H1 (cell line): ENCODE measurements at regions not wholly inside any gene's neighbourhood (a gene's known extent, or its start where the extent isn't known, plus 50 kb on each side); places are given as distances from the start of the nearest gene placed in this dataset.

Experiments used
- CTCF ChIA-PET: fragments of 300-600 bp; sonication (Branson Sonifier 250); formaldehyde crosslinking; loops from one replicate; lab custom pipeline; 2021; ENCODE audit not compliant: partially characterized antibody; lab: Charles Lee
- POLR2A ChIA-PET: fragments of 300-600 bp; sonication (Branson Sonifier 250); formaldehyde crosslinking; loops from one replicate; lab custom pipeline; 2021; ENCODE audit warnings: inconsistent platforms; ENCODE audit not compliant: partially characterized antibody; lab: Charles Lee
- DNase-seq, 2 experiments: peaks; one replicate each; pipeline versions ENCODE4 v3.0.0 to v3.0.0-alpha.2; 2010 to 2022; ENCODE audit warnings: low spot score in 2 of 2, low read depth in 1 of 2, mixed read lengths in 1 of 2
- FAIRE-seq: peaks from 2 replicates; lab custom pipeline; 2011; peaks lifted over from hg19 to GRCh38; lab: Jason Lieb, UNC
- H2AFZ ChIP-seq: 2 replicates; pipeline ENCODE4 v1.8.1; 2012; ENCODE audit warnings: low read length, inconsistent platforms
- H2AK5ac ChIP-seq: 2 replicates; pipeline ENCODE4 v1.6.1; 2013; ENCODE audit warnings: low read depth, low read length
- H2BK120ac ChIP-seq: replicated peaks from 2 replicates; pipeline ENCODE3; 2013; ENCODE audit warnings: low read depth, low read length, inconsistent platforms
- H2BK12ac ChIP-seq: 2 replicates; pipeline ENCODE4 v1.6.1; 2013; ENCODE audit warnings: low read depth, low read length
- H2BK15ac ChIP-seq: 2 replicates; pipeline ENCODE4 v1.6.1; 2013; ENCODE audit warnings: low read length
- H2BK20ac ChIP-seq: 2 replicates; pipeline ENCODE4 v1.6.1; 2013; ENCODE audit warnings: low read length
- H2BK5ac ChIP-seq: 2 replicates; pipeline ENCODE4 v1.6.1; 2013; ENCODE audit warnings: low read depth, low read length
- H3K14ac ChIP-seq: 2 replicates; pipeline ENCODE4 v1.6.1; 2013; ENCODE audit warnings: inconsistent platforms; ENCODE audit not compliant: insufficient read length
- H3K18ac ChIP-seq: 2 replicates; pipeline ENCODE4 v1.6.1; 2013; ENCODE audit warnings: low read length; ENCODE audit errors: extremely low read depth
- H3K23ac ChIP-seq: 2 replicates; pipeline ENCODE4 v1.6.1; 2013; ENCODE audit warnings: inconsistent platforms; ENCODE audit not compliant: insufficient read length
- H3K23me2 ChIP-seq: 2 replicates; pipeline ENCODE4 v1.6.1; 2013; ENCODE audit warnings: low read depth, low read length
- H3K27ac ChIP-seq: 2 replicates; pipeline ENCODE4 v1.6.1; 2011; ENCODE audit warnings: low read depth, low read length, inconsistent platforms
- H3K27me3 ChIP-seq, 4 experiments: replicated peaks in 1 of 4; 1 replicate in 1 of 4; 2 replicates in 3 of 4; pipeline versions ENCODE4 v1.6.1 to v1.8.1; 2011 to 2013; ENCODE audit warnings: low read length in 3 of 4, mild to moderate bottlenecking in 3 of 4, inconsistent platforms in 2 of 4, mixed read lengths in 2 of 4, moderate library complexity in 1 of 4; ENCODE audit not compliant: control insufficient read depth in 3 of 4, insufficient read depth in 3 of 4; ENCODE audit errors: extremely low read depth in 1 of 4
- H3K36me3 ChIP-seq, 4 experiments: 2 replicates each; pipeline versions ENCODE4 v1.6.1 to v1.8.1; 2011 to 2013; ENCODE audit warnings: mild to moderate bottlenecking in 4 of 4, low read length in 3 of 4, moderate library complexity in 2 of 4, control low read depth in 1 of 4, inconsistent platforms in 1 of 4; ENCODE audit not compliant: insufficient read depth in 4 of 4, control insufficient read depth in 2 of 4
- H3K4ac ChIP-seq: replicated peaks from 2 replicates; pipeline ENCODE3; 2013; ENCODE audit warnings: low read length, low read depth, mixed read lengths, inconsistent platforms; ENCODE audit not compliant: insufficient read length
- H3K4me1 ChIP-seq, 4 experiments: replicated peaks in 1 of 4; 1 replicate in 1 of 4; 2 replicates in 3 of 4; pipeline versions ENCODE4 v1.6.1 to v1.8.1; 2011 to 2013; ENCODE audit warnings: low read length in 3 of 4, inconsistent platforms in 2 of 4, mixed read lengths in 1 of 4; ENCODE audit not compliant: insufficient read depth in 4 of 4, control insufficient read depth in 3 of 4
- H3K4me2 ChIP-seq, 2 experiments: 2 replicates each; pipeline versions ENCODE4 v1.6.1 to v1.8.1; 2011 to 2013; ENCODE audit warnings: low read depth in 2 of 2, low read length in 2 of 2, control low read depth in 1 of 2, inconsistent platforms in 1 of 2, mild to moderate bottlenecking in 1 of 2; ENCODE audit not compliant: insufficient read depth in 1 of 2
- H3K4me3 ChIP-seq, 4 experiments: fragments of 200-600, 300-600 bp in 1 of 4; sonication (generic), shearing (Covaris generic), sonication (Bioruptor Twin) in 1 of 4; 2 replicates each; pipeline versions ENCODE4 v1.5.1 to v1.8.1; 2011 to 2016; ENCODE audit warnings: low read length in 4 of 4, low read depth in 3 of 4, control low read depth in 2 of 4, inconsistent platforms in 2 of 4, mild to moderate bottlenecking in 2 of 4, mixed read lengths in 1 of 4, moderate library complexity in 1 of 4; ENCODE audit not compliant: insufficient read depth in 2 of 4; ENCODE audit errors: extremely low read depth in 1 of 4
- H3K56ac ChIP-seq: replicated peaks from 2 replicates; pipeline ENCODE3; 2013; ENCODE audit warnings: low read depth, mild to moderate bottlenecking, mixed read lengths, low read length, inconsistent platforms; ENCODE audit not compliant: insufficient read length
- H3K79me1 ChIP-seq: 2 replicates; pipeline ENCODE4 v1.6.1; 2013; ENCODE audit warnings: low read depth, low read length, control low read depth
- H3K79me2 ChIP-seq, 2 experiments: 2 replicates each; pipeline versions ENCODE4 v1.6.1 to v1.8.1; 2012 to 2013; ENCODE audit warnings: low read length in 2 of 2, mild to moderate bottlenecking in 2 of 2, inconsistent platforms in 1 of 2; ENCODE audit not compliant: insufficient read depth in 2 of 2, control insufficient read depth in 1 of 2
- H3K9ac ChIP-seq, 4 experiments: replicated peaks in 1 of 4; 1 replicate in 1 of 4; 2 replicates in 3 of 4; pipeline versions ENCODE4 v1.6.1 to v1.8.1; 2011 to 2013; ENCODE audit warnings: low read depth in 3 of 4, low read length in 3 of 4, control low read depth in 2 of 4, mild to moderate bottlenecking in 2 of 4, moderate library complexity in 2 of 4, inconsistent platforms in 1 of 4; ENCODE audit errors: extremely low read depth in 1 of 4
- H3K9me3 ChIP-seq, 2 experiments: 2 replicates each; pipeline versions ENCODE4 v1.6.1 to v1.8.1; 2012 to 2013; ENCODE audit warnings: mild to moderate bottlenecking in 2 of 2, moderate library complexity in 2 of 2, control low read depth in 1 of 2, inconsistent platforms in 1 of 2, low read depth in 1 of 2, low read length in 1 of 2, mixed read lengths in 1 of 2; ENCODE audit not compliant: insufficient read depth in 2 of 2
- H4K20me1 ChIP-seq, 2 experiments: replicated peaks in 1 of 2; 2 replicates each; pipeline versions ENCODE3 to v1.8.1; 2011 to 2013; ENCODE audit warnings: inconsistent platforms in 2 of 2, low read length in 2 of 2, mild to moderate bottlenecking in 1 of 2; ENCODE audit not compliant: insufficient read depth in 2 of 2, control insufficient read depth in 1 of 2
- H4K5ac ChIP-seq: 2 replicates; pipeline ENCODE4 v1.6.1; 2013; ENCODE audit warnings: low read length, low read depth, mixed read lengths, inconsistent platforms; ENCODE audit not compliant: insufficient read length
- H4K8ac ChIP-seq: 2 replicates; pipeline ENCODE4 v1.8.0; 2013; ENCODE audit warnings: mild to moderate bottlenecking, moderate library complexity, low read length, inconsistent platforms; ENCODE audit not compliant: insufficient read depth; ENCODE audit errors: extremely low read depth
- H4K91ac ChIP-seq: replicated peaks from 2 replicates; pipeline ENCODE3; 2013; ENCODE audit warnings: low read length, mixed read lengths, inconsistent platforms; ENCODE audit not compliant: insufficient read length
- BRCA1 ChIP-seq: IDR thresholded peaks from 2 replicates; pipeline ENCODE4 v1.6.1; 2012; ENCODE audit warnings: low read depth, low read length, improper control_type of control experiment
- CHD1 ChIP-seq: IDR thresholded peaks from 2 replicates; pipeline ENCODE4 v1.6.1; 2012; ENCODE audit warnings: low read depth, low read length, improper control_type of control experiment
- HDAC2 ChIP-seq, 2 experiments: fragments of 300-600 bp in 1 of 2; sonication (generic) in 1 of 2; IDR thresholded peaks; 2 replicates each; pipeline ENCODE4 v1.6.1; 2011 to 2012; ENCODE audit warnings: low read depth in 2 of 2, low read length in 2 of 2, mild to moderate bottlenecking in 2 of 2, moderate library complexity in 2 of 2, borderline replicate concordance in 1 of 2, inconsistent platforms in 1 of 2
- HDAC6 ChIP-seq: IDR thresholded peaks from one replicate; pipeline ENCODE4 v1.7.1; 2012; ENCODE audit warnings: low read depth, mild to moderate bottlenecking, inconsistent platforms, low read length, moderate library complexity
- RNF2 ChIP-seq: fragments of 200-900, 300-1000 bp; sonication (generic); IDR thresholded peaks from 2 replicates; pipeline ENCODE4 v1.7.1; 2016; ENCODE audit warnings: borderline replicate concordance, low read depth, mild to moderate bottlenecking, antibody characterized with exemption, low read length; ENCODE audit not compliant: poor library complexity, severe bottlenecking; ENCODE audit errors: missing control alignments
- SP4 ChIP-seq: IDR thresholded peaks from 2 replicates; pipeline ENCODE4 v1.6.1; 2012; ENCODE audit warnings: low read length, inconsistent platforms
- WGBS, 2 experiments: shearing (Covaris generic) in 1 of 2; methylation state at CpG; one replicate each; pipeline versions ENCODE4 v1.1.6 to v1.1.7; 2013 to 2015; ENCODE audit warnings: low lambda C conversion rate in 2 of 2, mixed read lengths in 2 of 2, inconsistent platforms in 1 of 2, low coverage in 1 of 2, missing lambda C conversion rate in 1 of 2; ENCODE audit not compliant: insufficient replicate concordance in 2 of 2, insufficient coverage in 1 of 2, insufficient read length in 1 of 2; ENCODE audit errors: extremely low coverage in 1 of 2, missing lambda C conversion rate in 1 of 2; 5-methylcytosine and 5-hydroxymethylcytosine counted together
- TF ChIP-seq, protein P1 (sequence below): IDR thresholded peaks from 2 replicates; pipeline ENCODE4 v1.6.1; 2011; ENCODE audit warnings: low read length, improper control_type of control experiment
- TF ChIP-seq, protein P2 (sequence below): IDR thresholded peaks from 2 replicates; pipeline ENCODE4 v1.6.1; 2011; ENCODE audit warnings: low read depth, mild to moderate bottlenecking, low read length; ENCODE audit not compliant: insufficient read depth
- TF ChIP-seq, protein P3 (sequence below): IDR thresholded peaks from 2 replicates; pipeline ENCODE4 v1.6.1; 2012; ENCODE audit warnings: inconsistent platforms

DNA sequence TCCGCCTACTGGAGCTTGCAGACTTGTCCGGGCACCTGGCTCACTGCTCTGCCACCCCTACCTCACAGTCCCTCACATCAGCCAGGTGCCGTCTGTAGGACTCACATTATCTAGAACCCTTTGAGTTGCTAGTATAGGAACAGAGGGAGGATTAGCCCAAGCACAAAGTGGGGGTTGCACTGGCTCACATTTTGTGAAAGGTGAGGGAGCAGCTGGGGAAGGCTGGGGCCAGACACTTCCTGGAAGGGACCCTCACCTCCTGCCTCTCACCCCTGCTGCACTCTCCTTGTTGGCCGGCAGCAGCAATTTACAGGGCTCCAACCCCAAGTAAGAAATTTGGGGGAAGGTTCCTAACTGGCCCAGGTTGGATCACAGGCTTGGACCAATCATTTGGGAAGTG is 1031.6 kb downstream of the BCL11B start:
- Histone ChIP-seq H3K4me2 (no peak overlapping the region), H3K27me3 (peaks cover 0 to 1% (median 0%) of the 10 kb centered on the region in 4 experiments; a peak in 1 of 7 replicates), H3K27ac (no peak overlapping the region), H3K79me1 (no peaks in the 10 kb centered on the region), H3K9me3 (peaks cover 5 to 9% of the 10 kb centered on the region in 2 experiments; a peak in 3 of 4 replicates), H3K9ac (no peak overlapping the region), H4K91ac (no peak overlapping the region), H3K14ac (no peak overlapping the region), H3K4me1 (no peaks in the 10 kb centered on the region), H2BK5ac (no peak overlapping the region), H4K8ac (no peak overlapping the region), H3K79me2 (no peaks in the 10 kb centered on the region), H2AK5ac (no peak overlapping the region), H3K23me2 (no peaks in the 10 kb centered on the region), H2BK12ac (no peak overlapping the region), H3K4ac (no peak overlapping the region), H2AFZ (0 out of 2 replicates have a peak overlapping the region, but pooled peaks have one; percentile 29), H3K36me3 (no peaks in the 10 kb centered on the region), H3K23ac (no peak overlapping the region), H4K20me1 (no peaks in the 10 kb centered on the region), H3K4me3 (no peak overlapping the region), H2BK120ac (no peak overlapping the region), H4K5ac (no peak overlapping the region), H2BK20ac (no peak overlapping the region), H3K56ac (no peak overlapping the region), H3K18ac (no peak overlapping the region), H2BK15ac (no peak overlapping the region)
- TF ChIP-seq, protein P1, sequence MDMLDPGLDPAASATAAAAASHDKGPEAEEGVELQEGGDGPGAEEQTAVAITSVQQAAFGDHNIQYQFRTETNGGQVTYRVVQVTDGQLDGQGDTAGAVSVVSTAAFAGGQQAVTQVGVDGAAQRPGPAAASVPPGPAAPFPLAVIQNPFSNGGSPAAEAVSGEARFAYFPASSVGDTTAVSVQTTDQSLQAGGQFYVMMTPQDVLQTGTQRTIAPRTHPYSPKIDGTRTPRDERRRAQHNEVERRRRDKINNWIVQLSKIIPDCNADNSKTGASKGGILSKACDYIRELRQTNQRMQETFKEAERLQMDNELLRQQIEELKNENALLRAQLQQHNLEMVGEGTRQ, result no peak
- TF ChIP-seq, protein P2, sequence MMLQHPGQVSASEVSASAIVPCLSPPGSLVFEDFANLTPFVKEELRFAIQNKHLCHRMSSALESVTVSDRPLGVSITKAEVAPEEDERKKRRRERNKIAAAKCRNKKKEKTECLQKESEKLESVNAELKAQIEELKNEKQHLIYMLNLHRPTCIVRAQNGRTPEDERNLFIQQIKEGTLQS, result no peak
- TF ChIP-seq HDAC2 (IDR thresholded peaks at IDR 0.05; ENCODE audit: borderline replicate concordance in 1 of 2, low read depth in 2 of 2, low read length in 2 of 2) (no peak), CHD1 (no peak), BRCA1 (no peak), SP4 (no peak), HDAC6 (no peak), RNF2 (no peak)
- TF ChIP-seq, protein P3, sequence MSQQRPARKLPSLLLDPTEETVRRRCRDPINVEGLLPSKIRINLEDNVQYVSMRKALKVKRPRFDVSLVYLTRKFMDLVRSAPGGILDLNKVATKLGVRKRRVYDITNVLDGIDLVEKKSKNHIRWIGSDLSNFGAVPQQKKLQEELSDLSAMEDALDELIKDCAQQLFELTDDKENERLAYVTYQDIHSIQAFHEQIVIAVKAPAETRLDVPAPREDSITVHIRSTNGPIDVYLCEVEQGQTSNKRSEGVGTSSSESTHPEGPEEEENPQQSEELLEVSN, result no peak
- ChIA-PET POLR2A (no interaction called here), CTCF (no interaction called here)
- no peak for FAIRE-seq
- DNase-seq, result no peak
- 89% methylated on average over 4 of the region's 4 CpGs; no CpG with 5 or more reads in 1 of the 2 experiments for WGBS, 2 experiments
